ENCODE measurements at regions not wholly inside any gene's neighbourhood (a gene's known extent, or its start where the extent isn't known, plus 50 kb on each side); places are given as distances from the start of the nearest gene placed in this dataset.

GRCh38 chr11:42849362-42849761 is 462.4 kb upstream of the API5 start:
- Histone ChIP-seq H3K27me3 (ENCODE audit: control insufficient read depth, insufficient read depth, low read length) (no peaks in the 10 kb centered on the region), H3K27ac (ENCODE audit: low read length) (no peak overlapping the region), H3K36me3 (ENCODE audit: control insufficient read depth, insufficient read depth, low read length) (no peaks in the 10 kb centered on the region), H3K4me3 (ENCODE audit: low read depth in 2 of 2, low read length in 2 of 2) (no peak overlapping the region), H3K4me1 (ENCODE audit: control insufficient read depth, insufficient read depth, low read length) (no peaks in the 10 kb centered on the region), H3K9me3 (ENCODE audit: control insufficient read depth, insufficient read depth, low read depth, low read length) (no peaks in the 10 kb centered on the region)
- no TSS peak for BruUV-seq (replicated peaks)
- intact Hi-C loops (cut with micrococcal nuclease; ENCODE audit: unreplicated experiment) = no loop called here
- DNase-seq (ENCODE audit: low read depth, low spot score) = no peak
- no peak for ATAC-seq
- ChIA-PET CTCF (no interaction called here), POLR2A (no interaction called here)
- TF ChIP-seq, protein P1, sequence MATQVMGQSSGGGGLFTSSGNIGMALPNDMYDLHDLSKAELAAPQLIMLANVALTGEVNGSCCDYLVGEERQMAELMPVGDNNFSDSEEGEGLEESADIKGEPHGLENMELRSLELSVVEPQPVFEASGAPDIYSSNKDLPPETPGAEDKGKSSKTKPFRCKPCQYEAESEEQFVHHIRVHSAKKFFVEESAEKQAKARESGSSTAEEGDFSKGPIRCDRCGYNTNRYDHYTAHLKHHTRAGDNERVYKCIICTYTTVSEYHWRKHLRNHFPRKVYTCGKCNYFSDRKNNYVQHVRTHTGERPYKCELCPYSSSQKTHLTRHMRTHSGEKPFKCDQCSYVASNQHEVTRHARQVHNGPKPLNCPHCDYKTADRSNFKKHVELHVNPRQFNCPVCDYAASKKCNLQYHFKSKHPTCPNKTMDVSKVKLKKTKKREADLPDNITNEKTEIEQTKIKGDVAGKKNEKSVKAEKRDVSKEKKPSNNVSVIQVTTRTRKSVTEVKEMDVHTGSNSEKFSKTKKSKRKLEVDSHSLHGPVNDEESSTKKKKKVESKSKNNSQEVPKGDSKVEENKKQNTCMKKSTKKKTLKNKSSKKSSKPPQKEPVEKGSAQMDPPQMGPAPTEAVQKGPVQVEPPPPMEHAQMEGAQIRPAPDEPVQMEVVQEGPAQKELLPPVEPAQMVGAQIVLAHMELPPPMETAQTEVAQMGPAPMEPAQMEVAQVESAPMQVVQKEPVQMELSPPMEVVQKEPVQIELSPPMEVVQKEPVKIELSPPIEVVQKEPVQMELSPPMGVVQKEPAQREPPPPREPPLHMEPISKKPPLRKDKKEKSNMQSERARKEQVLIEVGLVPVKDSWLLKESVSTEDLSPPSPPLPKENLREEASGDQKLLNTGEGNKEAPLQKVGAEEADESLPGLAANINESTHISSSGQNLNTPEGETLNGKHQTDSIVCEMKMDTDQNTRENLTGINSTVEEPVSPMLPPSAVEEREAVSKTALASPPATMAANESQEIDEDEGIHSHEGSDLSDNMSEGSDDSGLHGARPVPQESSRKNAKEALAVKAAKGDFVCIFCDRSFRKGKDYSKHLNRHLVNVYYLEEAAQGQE (IDR thresholded peaks at IDR 0.05; ENCODE audit: insufficient read depth in 1 of 2, low read depth in 2 of 2, low read length in 1 of 2) = no peak
- TF ChIP-seq TCF7L2 (IDR thresholded peaks at IDR 0.05; ENCODE audit: low read depth, low read length) (no peak), CTCF (IDR thresholded peaks at IDR 0.05) (no peak), SIN3A (IDR thresholded peaks at IDR 0.05; ENCODE audit: borderline replicate concordance, insufficient read depth, low read depth, low read length) (no peak), POLR2AphosphoS5 (IDR thresholded peaks at IDR 0.05; ENCODE audit: low read depth, low read length) (no peak)
- in situ Hi-C loops (cut with HindIII; ENCODE audit: low pct_unique_long_range_greater_than_20kb, low sequenced_read_pairs) = no loop called here

DNA sequence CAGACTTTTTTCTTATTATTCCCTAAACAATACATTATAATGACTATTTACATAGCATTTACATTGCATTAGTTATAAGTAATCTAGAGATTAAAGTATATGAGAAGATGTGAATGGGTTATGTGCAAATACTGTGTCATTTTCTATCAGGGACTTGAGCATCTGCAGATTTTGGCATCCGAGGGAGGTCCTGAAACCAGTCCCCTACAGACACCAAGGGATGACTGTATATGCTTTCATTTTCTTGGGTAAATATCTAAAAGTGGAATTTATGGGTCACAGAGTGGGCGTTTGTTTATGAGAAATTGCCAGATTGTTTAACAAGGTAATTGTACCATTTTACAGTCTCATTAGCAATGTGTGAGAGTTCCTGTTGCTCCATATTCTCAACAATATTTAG is 454.5 kb upstream of the API5 start:
- no peak for ATAC-seq
- TF ChIP-seq SIN3A (IDR thresholded peaks at IDR 0.05; ENCODE audit: borderline replicate concordance, insufficient read depth, low read depth, low read length) = no peak
- no peak for TF ChIP-seq TCF7L2 (IDR thresholded peaks at IDR 0.05; ENCODE audit: low read depth, low read length)
- TF ChIP-seq CTCF (IDR thresholded peaks at IDR 0.05) = no peak
- no peak for TF ChIP-seq POLR2AphosphoS5 (IDR thresholded peaks at IDR 0.05; ENCODE audit: low read depth, low read length)
- intact Hi-C loops (cut with micrococcal nuclease; ENCODE audit: unreplicated experiment) (no loop called here), in situ Hi-C loops (cut with HindIII; ENCODE audit: low pct_unique_long_range_greater_than_20kb, low sequenced_read_pairs) (no loop called here)
- Histone ChIP-seq H3K9me3 (ENCODE audit: control insufficient read depth, insufficient read depth, low read depth, low read length) (no peaks in the 10 kb centered on the region), H3K27me3 (ENCODE audit: control insufficient read depth, insufficient read depth, low read length) (no peaks in the 10 kb centered on the region), H3K4me1 (ENCODE audit: control insufficient read depth, insufficient read depth, low read length) (no peaks in the 10 kb centered on the region), H3K27ac (ENCODE audit: low read length) (no peak overlapping the region), H3K36me3 (ENCODE audit: control insufficient read depth, insufficient read depth, low read length) (no peaks in the 10 kb centered on the region), H3K4me3 (ENCODE audit: low read depth in 2 of 2, low read length in 2 of 2) (no peak overlapping the region)
- ChIA-PET CTCF (no interaction called here), POLR2A (no interaction called here)
- BruUV-seq (replicated peaks) = no TSS peak
- no peak for DNase-seq (ENCODE audit: low read depth, low spot score)

All from Panc1 (cell line).